ENCODE measurements at regions not wholly inside any gene's neighbourhood (a gene's known extent, or its start where the extent isn't known, plus 50 kb on each side); places are given as distances from the start of the nearest gene placed in this dataset.

DNA sequence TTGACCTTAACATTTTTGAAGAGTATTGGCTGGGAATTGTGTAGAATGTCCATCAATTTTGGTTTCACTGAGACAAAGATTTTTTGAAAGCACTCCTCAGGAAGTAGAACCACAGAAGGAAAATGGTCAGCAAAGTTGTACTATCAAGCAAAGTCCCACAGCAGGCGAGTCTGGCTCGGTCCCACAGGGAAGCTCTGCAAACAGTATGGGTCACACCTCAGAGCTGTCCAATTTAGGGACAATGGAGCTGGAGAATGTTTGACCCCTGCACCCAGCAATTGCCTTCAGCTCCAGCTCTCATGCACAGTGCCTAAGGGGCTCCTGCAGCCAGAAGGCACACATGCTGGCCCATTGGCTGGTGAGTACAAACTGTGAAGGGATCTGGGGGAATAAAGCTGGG lies 147.0 kb downstream of the MAFB start:
- TF ChIP-seq, protein P1, sequence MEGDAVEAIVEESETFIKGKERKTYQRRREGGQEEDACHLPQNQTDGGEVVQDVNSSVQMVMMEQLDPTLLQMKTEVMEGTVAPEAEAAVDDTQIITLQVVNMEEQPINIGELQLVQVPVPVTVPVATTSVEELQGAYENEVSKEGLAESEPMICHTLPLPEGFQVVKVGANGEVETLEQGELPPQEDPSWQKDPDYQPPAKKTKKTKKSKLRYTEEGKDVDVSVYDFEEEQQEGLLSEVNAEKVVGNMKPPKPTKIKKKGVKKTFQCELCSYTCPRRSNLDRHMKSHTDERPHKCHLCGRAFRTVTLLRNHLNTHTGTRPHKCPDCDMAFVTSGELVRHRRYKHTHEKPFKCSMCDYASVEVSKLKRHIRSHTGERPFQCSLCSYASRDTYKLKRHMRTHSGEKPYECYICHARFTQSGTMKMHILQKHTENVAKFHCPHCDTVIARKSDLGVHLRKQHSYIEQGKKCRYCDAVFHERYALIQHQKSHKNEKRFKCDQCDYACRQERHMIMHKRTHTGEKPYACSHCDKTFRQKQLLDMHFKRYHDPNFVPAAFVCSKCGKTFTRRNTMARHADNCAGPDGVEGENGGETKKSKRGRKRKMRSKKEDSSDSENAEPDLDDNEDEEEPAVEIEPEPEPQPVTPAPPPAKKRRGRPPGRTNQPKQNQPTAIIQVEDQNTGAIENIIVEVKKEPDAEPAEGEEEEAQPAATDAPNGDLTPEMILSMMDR (IDR thresholded peaks at IDR 0.05): no peak
- no peak for TF ChIP-seq POLR2A (IDR thresholded peaks at IDR 0.05)

All from body of pancreas (tissue), 4 donors.